HL-60 (cell line): ENCODE measurements at regions not wholly inside any gene's neighbourhood (a gene's known extent, or its start where the extent isn't known, plus 50 kb on each side); places are given as distances from the start of the nearest gene placed in this dataset.

Source experiments
- CTCF ChIP-seq: IDR thresholded peaks from one replicate; pipeline ENCODE4 v1.5.1; 2011; ENCODE audit warnings: low read length, control low read depth, inconsistent platforms; ENCODE audit not compliant: insufficient read depth
- GABPA ChIP-seq: IDR thresholded peaks from 2 replicates; pipeline ENCODE4 v1.6.1; 2012; ENCODE audit warnings: low read depth
- POLR2AphosphoS5 ChIP-seq: IDR thresholded peaks from 2 replicates; pipeline ENCODE4 v1.6.1; 2012; ENCODE audit warnings: low read depth
- REST ChIP-seq: IDR thresholded peaks from 2 replicates; pipeline ENCODE4 v1.6.1; 2012; ENCODE audit warnings: low read depth; ENCODE audit not compliant: insufficient replicate concordance

- TF ChIP-seq CTCF (no peak), REST (no peak), POLR2AphosphoS5 (no peak), GABPA (no peak)
These were observed 229.7 kb downstream of the TTC6 start for GRCh38 chr14:37824939-37825712.
